ENCODE measurements at regions not wholly inside any gene's neighbourhood (a gene's known extent, or its start where the extent isn't known, plus 50 kb on each side); places are given as distances from the start of the nearest gene placed in this dataset.

DNA sequence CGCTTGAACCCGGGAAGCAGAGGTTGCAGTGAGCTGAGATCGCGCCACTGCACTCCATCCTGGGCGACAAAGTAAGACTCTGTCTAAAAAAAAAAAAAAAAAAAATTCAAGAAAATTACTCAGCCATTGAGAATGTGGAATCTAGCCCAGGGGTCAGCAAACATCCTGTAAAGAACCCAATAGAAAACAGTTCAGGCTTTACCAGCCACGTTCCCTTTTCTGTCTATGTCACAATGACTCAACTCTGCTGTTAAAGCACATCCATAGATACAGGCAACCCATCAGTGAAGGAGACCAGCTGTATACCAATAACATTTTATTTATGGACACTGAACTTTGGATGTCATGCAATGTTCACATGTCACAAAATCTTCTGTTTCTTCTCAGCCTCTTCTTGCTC, 435.6 kb upstream of the GYPC start:
- TF ChIP-seq POLR2A (IDR thresholded peaks at IDR 0.05) (no peak), POLR2AphosphoS5 (IDR thresholded peaks at IDR 0.05) (no peak), EP300 (IDR thresholded peaks at IDR 0.05) (no peak)
- TF ChIP-seq, protein P1, sequence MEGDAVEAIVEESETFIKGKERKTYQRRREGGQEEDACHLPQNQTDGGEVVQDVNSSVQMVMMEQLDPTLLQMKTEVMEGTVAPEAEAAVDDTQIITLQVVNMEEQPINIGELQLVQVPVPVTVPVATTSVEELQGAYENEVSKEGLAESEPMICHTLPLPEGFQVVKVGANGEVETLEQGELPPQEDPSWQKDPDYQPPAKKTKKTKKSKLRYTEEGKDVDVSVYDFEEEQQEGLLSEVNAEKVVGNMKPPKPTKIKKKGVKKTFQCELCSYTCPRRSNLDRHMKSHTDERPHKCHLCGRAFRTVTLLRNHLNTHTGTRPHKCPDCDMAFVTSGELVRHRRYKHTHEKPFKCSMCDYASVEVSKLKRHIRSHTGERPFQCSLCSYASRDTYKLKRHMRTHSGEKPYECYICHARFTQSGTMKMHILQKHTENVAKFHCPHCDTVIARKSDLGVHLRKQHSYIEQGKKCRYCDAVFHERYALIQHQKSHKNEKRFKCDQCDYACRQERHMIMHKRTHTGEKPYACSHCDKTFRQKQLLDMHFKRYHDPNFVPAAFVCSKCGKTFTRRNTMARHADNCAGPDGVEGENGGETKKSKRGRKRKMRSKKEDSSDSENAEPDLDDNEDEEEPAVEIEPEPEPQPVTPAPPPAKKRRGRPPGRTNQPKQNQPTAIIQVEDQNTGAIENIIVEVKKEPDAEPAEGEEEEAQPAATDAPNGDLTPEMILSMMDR (IDR thresholded peaks at IDR 0.05), result no peak

Data from stomach (tissue), 4 donors.